GM18873 (cell line): ENCODE measurements at regions not wholly inside any gene's neighbourhood (a gene's known extent, or its start where the extent isn't known, plus 50 kb on each side); places are given as distances from the start of the nearest gene placed in this dataset.

Experiments
- ATAC-seq: cut with Tn5 transposase; IDR thresholded peaks from one replicate; pipeline ENCODE4 v1.9.1; 2021; ENCODE audit warnings: mild to moderate bottlenecking, moderate library complexity, moderate number of reproducible peaks; ENCODE audit not compliant: unreplicated experiment, low FRiP score

GRCh38 chr9:79501546-79501945 lies 70.2 kb upstream of the TLE4 start:
- no peak for ATAC-seq

GRCh38 chr9:79507801-79508200 lies 64.0 kb upstream of the TLE4 start:
- no peak for ATAC-seq

GRCh38 chr9:79512251-79512650 lies 59.5 kb upstream of the TLE4 start:
- ATAC-seq = no peak
